HG03442 (cell line): ENCODE measurements at regions not wholly inside any gene's neighbourhood (a gene's known extent, or its start where the extent isn't known, plus 50 kb on each side); places are given as distances from the start of the nearest gene placed in this dataset.

Experiments used
- ATAC-seq: cut with Tn5 transposase; IDR thresholded peaks from one replicate; pipeline ENCODE4 v1.9.1; 2021; ENCODE audit warnings: mild to moderate bottlenecking, moderate library complexity; ENCODE audit not compliant: unreplicated experiment

DNA sequence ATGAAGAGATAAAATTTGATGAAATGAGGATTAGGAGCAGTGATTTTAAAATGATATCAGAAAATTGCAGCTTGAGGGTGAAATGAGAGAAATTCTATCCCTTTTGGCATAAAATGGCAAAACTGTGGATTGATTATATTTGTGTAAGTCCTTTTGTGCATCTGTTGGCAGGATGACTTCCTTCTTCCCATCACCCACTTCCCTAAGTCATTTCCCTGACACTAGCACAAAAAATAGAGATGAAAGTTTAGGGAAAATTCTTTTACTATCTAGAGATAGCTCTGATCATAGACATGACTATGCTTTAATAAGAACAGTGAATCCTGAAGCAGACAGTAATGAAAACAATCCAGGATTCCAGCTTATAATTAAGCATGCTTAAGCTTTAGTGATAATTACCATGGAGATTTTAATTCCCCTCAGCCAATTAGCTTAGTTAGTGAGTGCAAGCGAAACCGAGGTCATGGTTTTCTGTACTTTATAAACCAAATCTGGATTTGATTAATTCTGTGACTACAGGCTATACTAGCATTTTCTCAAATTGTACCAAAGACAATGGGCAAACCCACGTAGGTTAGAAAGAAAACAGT lies 163.6 kb upstream of the TARS1 start:
- ATAC-seq = no peak

DNA sequence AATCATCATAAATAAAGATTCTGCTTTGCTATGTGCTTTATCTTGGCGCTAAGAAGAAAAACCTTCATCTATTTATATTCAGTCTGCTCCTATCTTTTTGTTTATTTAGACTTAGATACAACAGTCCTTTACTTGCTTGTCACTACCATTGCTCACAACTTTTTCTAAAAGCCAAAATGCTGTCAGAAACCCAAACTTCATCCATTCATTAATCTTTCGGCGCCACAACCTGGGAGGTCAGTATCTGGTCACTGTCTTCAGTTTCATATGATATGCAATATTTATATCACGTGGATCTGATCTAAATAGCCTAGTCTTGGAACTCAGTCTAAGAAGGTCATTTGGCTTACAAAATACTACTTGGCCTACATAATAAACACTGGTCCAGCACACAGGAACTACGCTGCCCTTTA lies 159.3 kb upstream of the TARS1 start:
- ATAC-seq = no peak

DNA sequence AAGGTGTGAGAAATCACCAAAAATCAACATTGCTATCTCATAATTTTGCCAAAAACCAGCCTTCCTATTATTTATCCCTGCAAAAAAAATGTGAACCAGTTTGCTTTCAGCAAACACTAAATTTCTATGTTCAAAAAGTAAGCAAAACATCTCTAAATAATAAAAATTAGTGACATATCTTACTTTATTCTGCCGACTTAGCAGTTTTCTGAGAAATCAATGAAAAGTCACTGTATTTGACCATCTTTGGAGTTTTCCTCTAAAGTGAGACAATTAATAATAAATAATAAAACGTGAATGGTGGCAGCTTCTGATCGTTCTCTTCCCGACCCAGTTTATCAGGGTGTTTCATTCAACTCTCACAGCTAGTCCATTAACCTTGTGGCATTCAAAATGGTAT lies 158.6 kb upstream of the TARS1 start:
- ATAC-seq = no peak

DNA sequence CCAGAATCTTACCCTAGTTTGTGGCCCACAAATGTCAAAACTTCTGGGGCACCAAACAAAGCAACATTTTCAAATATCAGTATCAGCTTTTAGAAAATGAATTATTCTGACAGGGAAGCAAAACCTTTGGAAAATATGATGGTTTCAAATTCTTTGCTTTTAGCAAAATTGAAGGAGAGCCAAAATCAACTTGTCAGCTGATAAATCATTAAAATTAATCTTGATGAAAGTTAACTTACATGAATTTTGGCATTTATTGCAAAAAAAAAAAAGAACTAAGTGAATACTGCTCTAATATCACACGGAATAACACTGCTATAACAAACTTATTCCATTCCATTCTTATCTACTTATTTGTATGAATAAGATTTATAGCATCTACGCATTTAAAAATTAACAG lies 158.1 kb upstream of the TARS1 start:
- no peak for ATAC-seq

DNA sequence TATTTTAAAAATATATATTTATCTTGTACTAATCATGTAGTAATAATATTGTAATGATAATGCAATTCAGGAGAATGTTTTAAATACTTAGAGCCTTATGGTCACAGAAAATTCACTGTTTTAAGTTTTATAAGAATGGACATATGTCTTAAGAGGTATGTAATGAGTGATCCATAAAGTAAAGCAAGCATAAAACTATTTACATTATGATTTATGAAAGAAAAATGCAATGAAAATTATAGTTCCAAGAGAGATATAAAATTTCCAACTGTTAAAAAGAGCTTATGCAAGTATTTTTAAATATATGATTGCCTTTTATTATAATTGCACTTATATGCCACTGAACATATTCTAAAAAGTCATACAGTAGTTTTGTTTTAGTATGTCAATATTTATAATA lies 157.5 kb upstream of the TARS1 start:
- ATAC-seq = no peak

DNA sequence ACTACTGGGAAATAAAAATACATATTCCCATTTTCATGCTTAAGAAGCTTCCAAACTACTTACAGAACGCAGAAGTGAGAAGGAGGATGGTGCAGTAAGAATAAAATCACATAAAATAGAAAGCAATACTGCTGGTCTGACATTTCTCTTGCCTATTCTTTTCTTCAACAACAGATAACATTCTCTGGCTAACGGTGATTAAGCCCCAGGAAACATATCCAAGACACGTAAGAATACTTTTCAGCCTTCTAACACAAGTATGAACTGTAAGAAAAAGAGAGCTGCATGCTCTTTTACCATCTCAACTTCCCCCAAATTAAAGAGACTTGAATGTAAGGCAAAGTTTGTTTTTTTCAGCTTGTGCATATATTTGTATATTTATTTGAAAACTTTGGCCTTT lies 156.1 kb upstream of the TARS1 start:
- ATAC-seq = no peak

DNA sequence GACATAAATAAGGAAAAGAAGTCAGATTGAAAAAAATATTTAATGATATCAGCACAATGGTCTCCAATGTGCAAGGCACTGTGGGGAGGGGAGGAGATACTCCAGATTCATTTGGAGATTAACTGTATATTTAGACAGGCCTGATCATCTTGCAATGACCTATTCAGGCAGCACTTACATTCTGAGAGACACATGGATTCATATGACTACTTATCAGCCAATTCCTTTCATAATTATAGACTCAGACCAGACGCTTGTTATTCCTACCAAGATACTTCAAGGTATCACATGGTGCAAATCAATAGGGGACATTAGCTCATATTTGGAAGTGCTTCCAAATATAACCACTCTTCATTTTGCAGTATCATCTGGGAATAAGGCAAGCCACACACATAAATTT lies 153.5 kb upstream of the TARS1 start:
- no peak for ATAC-seq

DNA sequence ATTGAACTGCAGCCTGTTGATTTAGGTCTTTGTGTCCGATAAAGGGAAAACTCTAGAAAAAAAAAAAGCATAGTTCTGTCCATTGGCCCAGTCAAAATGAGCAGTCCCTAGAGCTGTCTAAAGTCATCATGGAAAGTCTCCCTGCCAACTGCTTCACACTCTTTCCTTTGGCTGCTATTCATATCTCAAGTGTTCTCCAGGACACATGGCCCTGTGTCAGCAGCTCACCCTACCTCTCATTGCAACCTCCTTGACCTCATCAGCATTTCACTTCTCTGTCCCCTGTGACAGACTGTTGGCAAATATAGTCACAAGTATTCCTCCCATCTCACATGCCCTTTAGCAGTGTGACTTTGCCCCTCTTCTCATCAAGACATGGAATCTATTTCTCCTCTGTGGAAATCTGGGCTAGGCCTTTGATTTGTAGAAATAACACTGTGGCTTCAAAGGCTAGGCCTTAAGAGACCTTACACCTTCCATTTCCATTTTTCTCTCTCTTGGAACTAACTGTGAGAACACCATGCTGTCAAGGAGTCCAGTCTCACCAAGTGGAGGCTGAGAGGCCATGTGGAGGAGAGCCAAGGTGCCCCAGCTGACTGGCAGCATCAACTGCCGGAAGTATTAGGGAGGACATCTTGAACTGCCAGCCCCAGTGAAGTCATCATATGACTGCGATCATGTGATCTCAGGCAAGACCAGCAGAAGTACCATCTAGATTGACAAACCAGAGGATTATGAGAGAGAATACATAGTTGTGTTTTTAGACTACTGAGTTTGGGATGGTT lies 149.4 kb upstream of the TARS1 start:
- ATAC-seq = no peak

DNA sequence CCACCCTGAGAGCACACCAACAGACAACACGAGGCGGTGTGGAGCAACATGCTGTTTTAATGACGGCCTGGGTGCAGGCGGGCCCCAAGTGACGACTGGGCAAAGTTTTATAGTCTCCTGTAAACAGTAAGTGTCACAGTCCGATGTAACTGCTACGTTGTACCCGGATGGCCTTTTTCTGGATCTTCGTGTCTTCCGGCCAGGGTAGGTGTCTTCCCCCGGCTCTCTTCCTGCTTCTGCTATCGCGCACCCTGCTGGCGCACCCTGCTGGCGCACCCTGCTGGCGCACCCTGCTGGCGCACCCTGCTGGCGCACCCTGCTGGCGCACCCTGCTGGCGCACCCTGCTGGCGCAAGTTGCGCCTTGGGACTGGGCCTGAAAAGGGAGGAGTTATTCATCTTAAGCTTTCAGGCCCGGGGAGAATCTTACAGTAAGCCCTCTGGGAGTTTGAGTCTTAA lies 143.0 kb upstream of the TARS1 start:
- no peak for ATAC-seq

DNA sequence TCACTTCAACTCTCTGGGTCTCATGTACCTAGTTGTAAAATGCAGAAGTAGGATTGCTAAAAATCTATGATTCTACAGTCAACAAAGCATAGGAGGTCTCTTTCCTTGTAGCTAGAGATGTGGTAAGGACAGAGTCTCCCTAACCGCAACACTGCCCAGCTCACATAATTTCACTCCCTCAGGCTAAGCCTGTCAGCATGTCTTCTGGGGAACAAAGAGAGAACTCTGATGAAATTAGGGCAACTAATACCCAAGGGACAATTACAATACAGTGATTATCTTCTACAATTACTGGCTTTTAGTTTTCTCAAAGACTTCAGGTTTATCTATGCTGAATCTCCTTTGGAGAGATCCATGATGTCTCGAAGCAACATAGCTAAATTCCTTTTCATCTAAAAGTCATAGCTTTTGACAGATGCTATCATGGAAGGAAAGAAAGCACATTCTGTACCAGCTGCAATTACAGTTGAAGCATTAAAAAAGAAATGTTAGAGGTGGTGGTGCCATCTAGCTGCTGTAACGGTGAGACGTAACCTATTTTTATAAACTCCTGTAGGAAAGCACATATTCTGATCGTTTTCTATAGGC lies 141.1 kb upstream of the TARS1 start:
- ATAC-seq = no peak

DNA sequence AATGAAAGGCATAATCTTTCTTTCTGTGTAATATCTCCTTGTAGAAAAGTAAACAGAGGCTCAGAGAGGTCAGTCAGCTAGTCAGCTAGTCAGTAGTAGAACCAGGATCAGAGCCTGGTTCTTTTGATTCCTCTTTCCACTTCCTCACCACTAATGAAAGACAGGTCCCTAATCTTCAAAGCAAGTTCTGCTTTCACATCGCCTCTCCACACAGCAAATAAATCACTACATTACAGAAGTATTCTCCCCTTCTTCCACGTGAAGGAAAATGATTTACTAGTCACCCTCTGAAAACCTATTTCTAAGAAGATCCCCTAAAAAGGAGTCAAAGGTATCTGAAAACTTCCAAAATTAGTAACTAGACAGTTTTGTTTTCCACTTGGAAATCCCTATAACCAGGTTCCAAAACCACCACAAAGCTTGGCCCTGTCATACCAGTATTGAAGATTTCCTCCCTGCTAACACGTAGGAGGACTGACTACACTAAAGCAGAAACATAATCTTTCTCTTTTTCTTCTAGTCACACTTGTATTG lies 140.5 kb upstream of the TARS1 start:
- ATAC-seq = peak; percentile 82

DNA sequence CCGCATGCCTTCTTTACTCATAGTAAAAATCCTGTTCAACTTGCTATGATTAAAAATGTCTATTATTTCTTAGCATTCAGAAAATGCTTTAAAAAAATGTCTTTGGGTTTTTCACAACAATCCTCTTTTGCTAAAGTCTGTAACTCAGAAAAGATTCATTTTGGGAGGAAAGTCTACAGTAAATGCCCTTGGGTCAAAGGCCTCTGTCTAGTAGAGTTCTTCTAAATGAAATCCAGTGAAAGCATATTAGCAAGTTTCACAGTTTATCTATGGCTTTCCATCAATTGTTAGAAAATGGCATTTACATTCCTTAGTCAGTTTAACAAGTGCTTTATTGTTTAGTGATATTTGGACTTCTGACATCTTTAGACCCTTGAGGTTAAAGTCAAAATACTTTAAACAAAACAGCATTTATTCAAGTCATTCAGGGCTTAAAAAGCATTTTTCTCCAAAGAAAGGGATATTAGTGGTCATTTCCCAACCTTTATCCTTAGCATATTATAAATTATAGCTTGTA lies 137.1 kb upstream of the TARS1 start:
- no peak for ATAC-seq

DNA sequence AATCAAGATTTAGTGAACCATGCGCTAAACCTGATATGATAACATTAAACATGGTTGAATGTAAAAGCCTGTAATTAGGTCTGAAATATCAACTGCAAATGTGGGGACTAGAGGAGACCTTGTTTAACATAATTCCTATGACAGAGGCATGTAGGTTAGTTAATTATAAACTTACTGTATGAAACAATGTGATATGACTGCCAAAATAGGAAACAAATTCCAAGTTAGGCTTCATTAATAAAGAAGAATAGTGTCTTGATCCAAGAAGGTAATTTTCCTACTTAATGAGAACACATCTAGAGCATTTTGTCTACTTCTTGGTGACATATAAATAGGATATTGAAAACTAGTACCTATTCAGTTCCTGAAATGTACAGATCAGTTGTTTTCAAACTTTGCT lies 136.2 kb upstream of the TARS1 start:
- ATAC-seq = no peak

DNA sequence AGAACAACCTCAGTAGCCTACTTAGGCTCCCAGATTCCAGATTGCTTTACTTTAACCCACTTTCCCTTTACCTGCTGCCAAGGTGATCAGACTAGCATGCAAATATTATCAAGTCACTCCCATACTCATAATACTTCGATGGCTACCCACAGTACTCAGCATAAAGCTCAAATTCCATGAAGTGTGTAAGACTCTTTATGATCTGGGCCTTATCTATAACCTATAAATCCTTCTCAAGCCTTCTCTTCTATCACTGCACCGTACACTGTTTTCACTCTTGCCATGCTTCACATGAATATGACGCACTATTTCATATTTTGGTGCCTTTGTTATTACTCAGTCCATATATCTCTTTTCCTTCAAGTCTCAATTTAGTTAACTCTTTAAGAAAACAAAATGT lies 135.2 kb upstream of the TARS1 start:
- ATAC-seq = no peak

DNA sequence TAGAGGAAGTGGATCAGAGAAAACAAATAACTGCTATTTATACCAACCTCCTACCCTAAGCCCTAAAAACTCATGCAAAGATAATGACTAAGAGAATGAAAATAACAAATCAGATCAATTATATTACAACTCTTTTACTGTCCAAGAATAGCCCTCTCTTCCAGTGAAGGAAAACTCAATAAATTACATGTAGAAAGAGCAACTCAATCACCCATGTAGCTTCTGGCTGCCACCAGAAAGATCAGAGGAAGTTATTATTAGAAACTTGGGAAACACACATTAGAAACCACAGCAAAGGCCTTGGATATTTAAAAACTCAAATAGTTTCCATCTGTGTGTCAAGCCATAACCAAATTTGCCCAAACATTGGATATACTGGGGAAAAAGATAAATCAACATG lies 134.0 kb upstream of the TARS1 start:
- ATAC-seq = no peak

DNA sequence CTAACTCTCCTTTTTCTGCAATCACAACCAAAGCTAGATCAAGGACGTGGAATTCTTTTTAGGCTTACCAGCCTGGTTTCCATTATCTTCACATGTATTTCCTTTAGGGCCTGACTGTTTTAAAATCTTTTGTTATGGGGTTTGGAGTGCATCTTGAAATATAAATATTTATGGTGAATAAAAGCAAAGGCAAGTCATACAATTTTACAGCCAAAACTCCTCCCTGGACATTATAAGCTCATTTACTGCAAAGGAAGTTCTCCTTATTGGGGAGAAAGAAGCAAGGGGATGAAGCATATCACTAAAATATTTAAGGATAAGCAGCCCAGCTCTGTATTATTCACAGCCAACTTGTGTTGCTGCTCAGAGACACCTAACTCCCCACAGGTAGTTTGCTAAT lies 132.2 kb upstream of the TARS1 start:
- ATAC-seq = no peak

DNA sequence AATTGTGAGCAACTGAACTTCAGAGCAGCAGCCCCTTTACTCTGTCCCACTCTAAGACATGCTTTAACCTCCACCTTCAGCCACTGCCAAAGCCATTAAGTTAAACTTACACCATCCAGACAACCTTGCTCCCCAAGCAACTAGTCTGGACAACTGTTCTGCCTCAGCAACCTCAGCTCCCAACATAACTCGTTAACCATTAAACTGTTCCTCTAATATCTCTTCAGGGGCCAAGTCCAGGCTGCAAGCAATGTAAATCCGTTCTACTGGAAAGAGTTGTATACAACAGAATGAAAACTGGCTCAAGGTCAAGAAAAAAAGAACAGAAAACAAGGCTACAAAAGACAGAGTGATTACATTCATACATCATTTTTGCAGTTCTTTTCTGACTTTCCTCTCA lies 131.7 kb upstream of the TARS1 start:
- ATAC-seq = no peak

DNA sequence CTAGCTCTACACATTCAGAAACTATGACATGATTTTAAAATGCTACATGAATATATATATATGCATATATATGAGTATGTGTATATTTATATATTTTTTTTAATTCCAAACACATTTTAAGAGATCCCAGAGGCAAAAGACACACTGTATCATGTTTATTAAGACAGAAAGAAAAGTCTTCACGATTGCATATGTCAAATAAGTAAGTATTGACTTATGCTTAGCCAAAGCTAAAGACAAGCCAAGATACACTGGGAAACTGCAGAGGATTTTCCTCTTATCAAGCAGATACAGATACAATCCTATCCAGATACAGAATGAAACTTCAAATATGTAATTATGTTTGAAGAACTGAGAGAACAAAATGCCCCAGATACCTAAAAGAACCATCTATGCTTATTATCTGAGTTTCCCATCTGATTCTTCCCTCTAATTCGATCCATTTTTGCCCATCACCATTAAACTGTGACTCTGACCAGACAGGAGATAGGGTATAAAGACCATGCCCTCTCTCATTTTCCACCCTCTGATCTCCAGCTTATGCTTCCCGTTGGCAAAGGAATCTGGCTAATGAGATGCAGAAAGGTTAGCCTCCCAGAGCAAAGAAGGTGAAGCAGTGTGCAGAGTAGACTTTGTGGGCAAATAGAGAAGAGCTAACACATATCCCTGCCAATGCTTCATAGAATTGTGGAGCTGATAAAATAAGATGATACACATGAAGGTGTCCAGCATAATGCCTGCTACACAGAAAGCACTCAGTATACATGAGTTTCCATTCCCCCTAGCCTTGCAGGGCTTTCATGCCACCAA lies 131.0 kb upstream of the TARS1 start:
- no peak for ATAC-seq

DNA sequence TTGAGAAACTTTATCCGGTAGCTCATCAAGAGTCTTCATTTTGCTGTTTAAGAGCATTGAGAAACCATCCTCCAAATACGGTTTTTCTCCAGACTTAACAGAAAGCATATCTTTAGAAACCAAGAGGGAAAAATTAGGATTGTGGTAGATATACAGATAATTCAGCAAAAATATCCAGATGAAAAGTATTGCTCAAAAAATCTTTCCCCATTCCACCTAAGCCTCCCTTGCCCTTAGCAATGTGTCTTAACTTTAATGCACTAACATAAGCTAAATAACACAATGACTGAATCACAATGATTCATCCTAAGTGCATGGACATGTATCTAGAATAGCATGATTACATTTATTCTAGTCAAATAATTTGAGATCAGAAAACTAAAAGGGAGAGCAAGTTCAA lies 130.3 kb upstream of the TARS1 start:
- ATAC-seq = no peak

DNA sequence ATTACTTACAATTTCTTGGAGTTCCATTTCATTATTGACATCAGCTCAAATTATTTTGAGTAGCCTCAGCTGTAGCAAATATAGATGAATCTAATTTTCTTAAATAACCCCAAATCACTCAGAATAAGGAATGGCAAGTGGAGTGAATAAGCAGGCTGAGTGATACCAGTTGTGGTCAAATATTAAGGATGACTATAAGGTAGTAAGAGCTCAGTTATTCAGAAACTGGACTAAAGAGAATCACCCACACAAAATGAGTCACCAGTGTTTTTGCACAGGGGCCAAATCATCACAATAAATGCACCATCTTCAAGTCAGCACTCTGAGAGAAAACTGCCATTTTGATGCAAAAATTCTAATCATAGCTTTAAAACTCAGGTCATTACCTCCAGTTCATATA lies 128.9 kb upstream of the TARS1 start:
- ATAC-seq = no peak
